GM12891 (cell line): ENCODE measurements at regions not wholly inside any gene's neighbourhood (a gene's known extent, or its start where the extent isn't known, plus 50 kb on each side); places are given as distances from the start of the nearest gene placed in this dataset.

Experiments
- DNase-seq: peaks from one replicate; pipeline ENCODE4 v3.0.0; 2011; ENCODE audit warnings: low spot score; ENCODE audit not compliant: insufficient read length
- FAIRE-seq: peaks from 2 replicates; lab custom pipeline; 2011; peaks lifted over from hg19 to GRCh38; lab: Jason Lieb, UNC
- PAX5 ChIP-seq: IDR thresholded peaks from 2 replicates; pipeline ENCODE4 v1.6.1; 2011; ENCODE audit warnings: low read length, moderate library complexity, mild to moderate bottlenecking; ENCODE audit not compliant: insufficient read depth, severe bottlenecking
- POLR2A ChIP-seq: IDR thresholded peaks from 2 replicates; pipeline ENCODE4 v1.6.1; 2011; ENCODE audit warnings: low read depth, low read length, control low read depth
- POLR2AphosphoS5 ChIP-seq: IDR thresholded peaks from 2 replicates; pipeline ENCODE4 v1.6.1; 2011; ENCODE audit warnings: low read depth, low read length, control low read depth
- POU2F2 ChIP-seq: IDR thresholded peaks from 2 replicates; pipeline ENCODE4 v1.6.1; 2011; ENCODE audit warnings: low read depth, mild to moderate bottlenecking, control low read depth, low read length, moderate library complexity
- SPI1 ChIP-seq: IDR thresholded peaks from 2 replicates; pipeline ENCODE4 v1.6.1; 2011; ENCODE audit warnings: low read depth, low read length, control low read depth
- TAF1 ChIP-seq: IDR thresholded peaks from 2 replicates; pipeline ENCODE4 v1.6.1; 2011; ENCODE audit warnings: low read depth, low read length, control low read depth

DNA sequence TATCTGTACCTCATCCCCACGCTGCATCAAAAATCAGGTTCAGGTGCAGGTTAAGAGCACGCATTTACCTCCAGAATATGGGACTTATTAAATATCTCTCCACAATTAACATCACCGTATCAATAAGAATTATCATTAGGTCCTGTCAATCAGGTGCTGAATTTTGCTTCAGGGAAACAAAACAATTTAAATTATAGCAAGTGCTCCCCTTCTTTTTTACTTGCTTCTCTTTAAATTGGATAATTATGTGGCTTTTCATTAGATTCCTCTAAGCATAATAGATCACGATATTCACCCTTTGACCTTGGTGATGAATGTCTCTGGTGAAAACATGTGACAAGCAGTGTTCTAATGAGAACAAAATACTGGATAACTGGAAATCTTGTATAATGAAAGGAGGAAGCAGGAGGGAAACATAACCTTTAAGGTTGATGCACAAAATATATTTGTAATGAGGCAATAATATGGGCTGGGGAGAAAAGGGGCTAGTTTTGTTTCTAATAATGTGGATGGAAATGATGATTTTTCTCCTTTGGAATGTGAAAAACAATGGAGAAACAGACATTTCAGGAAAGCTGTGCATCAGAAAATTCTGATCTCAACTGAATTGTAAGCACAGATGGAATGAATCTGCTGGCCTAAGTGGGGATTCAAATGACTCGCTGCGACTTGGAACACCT is 166.9 kb downstream of the SNX10 start:
- TF ChIP-seq POLR2AphosphoS5 (no peak), PAX5 (no peak), SPI1 (no peak), TAF1 (no peak), POU2F2 (no peak), POLR2A (no peak)
- DNase-seq (no peak), FAIRE-seq (no peak)

DNA sequence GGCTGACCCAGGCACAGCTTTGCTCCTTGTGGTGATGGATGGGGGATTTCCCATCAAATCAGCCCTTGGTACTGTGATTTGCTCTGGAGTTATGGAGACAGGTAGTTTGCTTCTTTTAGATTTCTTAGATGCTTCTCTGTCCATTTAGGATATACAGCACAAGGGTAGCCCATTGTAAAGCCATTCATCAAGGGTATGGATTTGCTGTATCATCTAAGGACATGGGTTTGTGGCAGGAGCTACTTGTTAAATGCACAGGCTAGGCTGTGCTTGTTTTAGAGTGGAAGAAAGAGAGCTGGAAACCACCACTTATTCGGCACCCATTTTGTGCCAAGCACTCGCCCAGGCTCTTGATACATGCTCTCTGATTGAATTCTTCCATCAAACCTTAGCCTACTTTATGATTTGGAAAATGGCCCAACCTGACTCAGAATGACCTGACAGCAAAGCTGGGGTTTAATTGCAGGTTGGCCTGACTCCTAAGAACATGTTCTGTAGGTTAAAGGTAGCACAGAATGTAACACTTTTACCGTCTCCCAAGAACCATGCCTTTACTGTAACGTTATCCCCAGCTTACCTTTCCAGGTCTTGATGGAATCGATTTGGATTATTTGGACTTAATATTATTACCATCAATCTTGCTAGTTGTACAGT is 168.0 kb downstream of the SNX10 start:
- TF ChIP-seq POLR2AphosphoS5 (no peak), PAX5 (no peak), TAF1 (no peak), SPI1 (no peak), POU2F2 (no peak), POLR2A (no peak)
- FAIRE-seq: no peak
- DNase-seq: no peak

DNA sequence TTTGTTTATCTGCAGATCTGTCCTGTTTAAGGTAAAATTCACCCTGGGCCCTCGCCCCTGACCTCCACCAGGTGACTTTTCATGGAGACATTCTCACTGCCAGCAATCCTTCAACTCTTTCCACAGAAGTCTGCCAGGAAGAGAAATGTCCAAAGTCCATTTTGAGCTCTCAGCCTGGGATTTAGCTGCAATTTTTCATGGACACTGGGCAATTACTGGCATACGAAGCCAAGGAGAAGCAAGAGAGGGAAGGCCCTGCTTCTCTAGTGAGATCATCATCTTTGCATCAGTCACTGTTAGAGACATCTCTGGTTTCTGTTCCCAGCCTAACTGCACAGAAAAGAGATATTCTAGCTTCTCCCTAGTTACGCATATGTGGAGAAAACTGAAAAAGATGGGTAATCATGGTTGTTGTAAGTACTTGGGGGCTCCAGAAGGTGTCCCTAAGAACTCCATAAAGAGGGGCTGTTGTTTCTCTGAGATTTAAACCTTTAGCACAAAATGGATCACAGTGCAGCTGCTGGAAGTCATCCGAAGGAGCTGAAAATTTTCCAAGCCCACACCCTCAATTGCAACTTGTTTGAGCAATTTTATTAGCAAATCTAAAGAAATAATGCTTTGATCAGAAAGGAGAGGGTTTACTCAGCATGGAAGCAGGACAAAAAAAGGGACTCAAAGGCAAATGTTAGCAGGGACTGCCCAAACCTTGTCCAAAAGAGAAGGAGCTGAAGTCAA is 168.9 kb downstream of the SNX10 start:
- no peak for TF ChIP-seq TAF1
- no peak for TF ChIP-seq POLR2A
- TF ChIP-seq POU2F2: no peak
- no peak for TF ChIP-seq PAX5
- no peak for TF ChIP-seq SPI1
- no peak for TF ChIP-seq POLR2AphosphoS5
- FAIRE-seq (no peak), DNase-seq (no peak)

DNA sequence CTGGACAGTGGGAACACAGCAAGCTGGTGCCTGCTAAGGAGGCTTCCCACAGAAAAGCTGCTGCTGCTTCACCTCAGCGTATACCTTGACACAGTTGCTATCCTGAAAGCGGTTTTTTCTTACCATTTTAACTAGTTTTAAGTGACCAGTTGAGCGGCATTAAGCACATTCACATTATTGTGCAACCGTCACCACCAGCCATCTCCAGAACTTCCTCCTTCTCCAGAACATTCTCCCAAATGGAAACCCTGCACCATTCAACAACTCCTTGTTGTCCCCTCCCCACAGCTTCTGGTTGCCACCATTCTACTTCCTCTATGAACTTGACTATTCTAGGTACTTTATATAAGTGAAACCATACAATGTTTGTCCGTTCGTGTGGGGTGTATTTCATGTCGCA is 169.9 kb downstream of the SNX10 start:
- DNase-seq (no peak), FAIRE-seq (no peak)

DNA sequence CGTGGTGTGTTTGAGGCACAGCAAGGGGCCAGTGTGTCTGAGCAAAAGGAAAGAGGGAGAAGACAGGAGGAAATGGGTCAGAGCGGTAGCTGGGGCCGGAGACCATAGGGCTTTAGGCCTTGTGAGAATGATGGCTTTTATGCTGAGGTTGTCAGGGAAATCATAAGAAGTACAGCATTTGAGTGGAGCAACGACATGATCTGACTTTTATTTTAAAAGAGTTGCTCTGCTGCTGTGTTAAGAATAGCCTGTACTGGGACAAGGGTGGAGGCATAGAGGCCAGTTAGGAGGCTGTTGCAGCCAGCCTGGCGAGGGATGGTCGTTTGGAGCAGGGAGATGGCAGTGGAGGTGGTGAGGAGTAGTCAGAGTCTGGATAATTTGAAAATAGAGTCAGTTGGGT is 174.3 kb downstream of the SNX10 start:
- no peak for TF ChIP-seq POU2F2
- no peak for TF ChIP-seq POLR2AphosphoS5
- TF ChIP-seq TAF1: no peak
- TF ChIP-seq SPI1: no peak
- TF ChIP-seq POLR2A: no peak
- TF ChIP-seq PAX5: no peak
- DNase-seq: no peak
- FAIRE-seq: no peak

More for the DNA sequence above, 169.9 kb downstream of the SNX10 start:
- TF ChIP-seq TAF1 (no peak), POU2F2 (no peak), POLR2AphosphoS5 (no peak), SPI1 (no peak), PAX5 (no peak), POLR2A (no peak)

DNA sequence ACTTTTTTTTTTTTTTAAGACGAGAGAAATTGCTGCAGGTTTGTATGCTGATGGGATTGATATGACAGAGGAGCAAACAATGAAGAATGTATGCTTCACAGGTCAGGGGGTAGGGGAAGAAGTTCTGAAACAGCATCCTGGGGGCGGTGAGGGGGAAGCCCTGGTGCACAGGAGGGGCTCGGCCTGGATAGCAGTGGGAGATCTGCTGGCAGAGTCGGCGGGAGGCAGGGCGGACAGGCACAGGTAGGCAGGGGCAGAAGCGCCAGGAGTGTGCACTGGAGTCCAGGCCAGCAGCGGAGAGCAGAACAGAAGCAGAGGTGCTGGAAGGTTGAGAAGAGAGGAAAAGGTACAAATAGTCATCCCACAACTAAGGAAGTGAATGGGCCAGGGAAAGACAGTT is 175.4 kb downstream of the SNX10 start:
- TF ChIP-seq SPI1: no peak
- no peak for TF ChIP-seq POLR2A
- TF ChIP-seq POU2F2: no peak
- no peak for TF ChIP-seq PAX5
- TF ChIP-seq TAF1: no peak
- no peak for TF ChIP-seq POLR2AphosphoS5
- no peak for FAIRE-seq
- no peak for DNase-seq

DNA sequence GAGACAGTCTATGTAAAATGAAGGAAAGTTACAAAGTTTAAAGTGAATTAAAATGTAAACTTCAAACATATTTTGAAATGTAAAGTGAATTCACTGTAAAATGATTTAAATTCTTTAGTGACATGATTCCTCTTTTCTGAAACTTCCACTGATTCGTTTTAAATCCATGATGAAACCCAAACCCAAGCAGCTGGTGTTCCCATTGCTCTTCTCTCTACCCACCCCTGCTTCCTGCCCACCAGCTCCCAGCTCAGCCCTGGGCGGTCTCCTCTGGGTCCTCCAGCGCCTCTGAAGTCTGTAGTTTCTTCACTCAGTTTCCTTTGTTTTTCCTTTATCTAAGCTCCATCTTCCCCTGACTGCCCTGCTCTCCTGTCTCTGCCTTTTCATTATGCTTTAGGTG is 175.9 kb downstream of the SNX10 start:
- TF ChIP-seq POLR2AphosphoS5 (no peak), TAF1 (no peak), PAX5 (no peak), POLR2A (no peak), SPI1 (no peak), POU2F2 (no peak)
- no peak for FAIRE-seq
- no peak for DNase-seq

DNA sequence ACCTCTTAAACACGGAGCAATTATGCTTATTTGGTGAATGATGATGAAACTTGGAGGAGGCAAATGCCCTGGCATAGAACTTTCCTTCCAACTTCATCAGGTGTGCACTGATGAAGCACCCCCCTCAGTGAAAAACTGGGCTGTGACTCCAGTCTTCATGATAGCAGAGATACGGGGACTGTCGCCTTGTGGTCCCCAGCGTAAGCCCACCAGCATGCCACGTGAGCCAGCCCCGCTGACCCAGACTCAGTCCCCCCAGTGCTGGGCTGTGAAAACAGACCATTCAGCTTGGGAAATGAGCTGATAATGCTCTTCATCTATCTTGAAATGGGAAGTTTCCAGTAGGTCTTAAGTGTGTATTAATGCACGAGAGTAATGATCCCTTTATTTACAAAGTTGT is 177.0 kb downstream of the SNX10 start:
- DNase-seq (no peak), FAIRE-seq (no peak)
- TF ChIP-seq POLR2AphosphoS5: no peak
- TF ChIP-seq PAX5: no peak
- no peak for TF ChIP-seq POLR2A
- no peak for TF ChIP-seq SPI1
- TF ChIP-seq POU2F2: no peak
- no peak for TF ChIP-seq TAF1

DNA sequence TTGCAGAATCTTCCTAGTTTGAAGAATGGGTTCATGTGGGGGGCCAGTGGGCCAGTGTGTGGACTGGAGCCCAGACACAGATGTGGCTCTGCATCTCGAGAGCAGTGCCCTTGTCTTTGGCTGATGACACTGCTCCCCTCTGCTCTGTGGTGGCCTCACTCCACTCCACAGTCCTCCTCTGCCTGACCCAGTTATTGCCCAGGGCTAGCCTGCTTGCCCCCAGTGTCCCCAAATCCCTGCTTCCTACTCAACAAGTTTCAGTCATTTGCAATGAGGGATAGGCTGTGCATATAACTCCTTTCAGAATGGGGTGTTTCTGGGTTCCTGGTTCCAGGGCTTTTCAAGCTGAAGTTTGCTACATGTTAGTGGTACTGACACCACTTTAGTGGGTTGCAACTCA is 177.5 kb downstream of the SNX10 start:
- DNase-seq (no peak), FAIRE-seq (no peak)
- TF ChIP-seq POLR2AphosphoS5 (no peak), POLR2A (no peak), TAF1 (no peak)
